Lung (tissue), 11 donors: ENCODE measurements at regions not wholly inside any gene's neighbourhood (a gene's known extent, or its start where the extent isn't known, plus 50 kb on each side); places are given as distances from the start of the nearest gene placed in this dataset.

ENCODE experiments used
- ATAC-seq: fragments of 200-7000 bp; cut with Tn5 transposase; one replicate; pipeline ENCODE4 v1.9.1; 2020; ENCODE audit warnings: moderate number of reproducible peaks; ENCODE audit not compliant: insufficient read depth, low FRiP score
- DNase-seq, 3 donors: peaks; one replicate each; pipeline ENCODE4 v3.0.0-alpha.2; 2013 to 2017
- H3K27ac ChIP-seq, 2 donors: one replicate each; pipeline ENCODE4 v1.5.1; 2013; ENCODE audit warnings: mild to moderate bottlenecking in 2 of 2, moderate library complexity in 2 of 2, control low read depth in 1 of 2, inconsistent platforms in 1 of 2, low read depth in 1 of 2, low read length in 1 of 2
- H3K27me3 ChIP-seq, 3 donors: one replicate each; pipeline ENCODE4 v1.5.1; 2013; ENCODE audit warnings: low read length in 2 of 3; ENCODE audit not compliant: control insufficient read depth in 3 of 3, insufficient read depth in 3 of 3
- H3K36me3 ChIP-seq, 4 donors: one replicate each; pipeline ENCODE4 v1.5.1; 2013; ENCODE audit warnings: low read length in 4 of 4, mild to moderate bottlenecking in 1 of 4, moderate library complexity in 1 of 4; ENCODE audit not compliant: control insufficient read depth in 4 of 4, insufficient read depth in 4 of 4
- H3K4me1 ChIP-seq, 5 donors: one replicate each; pipeline ENCODE4 v1.5.1; 2013; ENCODE audit warnings: low read length in 5 of 5, mild to moderate bottlenecking in 2 of 5, moderate library complexity in 1 of 5; ENCODE audit not compliant: control insufficient read depth in 5 of 5, insufficient read depth in 5 of 5
- H3K4me3 ChIP-seq: one replicate; pipeline ENCODE4 v1.5.1; 2013; ENCODE audit warnings: mild to moderate bottlenecking, control low read depth, moderate library complexity
- H3K9ac ChIP-seq, 2 donors: one replicate each; pipeline ENCODE4 v1.5.1; 2013; ENCODE audit warnings: low read length in 2 of 2, control low read depth in 1 of 2; ENCODE audit not compliant: insufficient read depth in 1 of 2
- H3K9me3 ChIP-seq, 4 donors: one replicate each; pipeline ENCODE4 v1.5.1; 2013; ENCODE audit warnings: low read length in 3 of 4, mild to moderate bottlenecking in 1 of 4, moderate library complexity in 1 of 4; ENCODE audit not compliant: control insufficient read depth in 4 of 4, insufficient read depth in 3 of 4
- CTCF ChIP-seq: IDR thresholded peaks from 2 replicates; pipeline ENCODE4 v1.5.1; 2012; ENCODE audit warnings: mild to moderate bottlenecking; ENCODE audit errors: control extremely low read depth, extremely low read depth
- WGBS, 2 donors: extraction: QIAGEN DNeasy Blood & Tissue Kit; methylation state at CpG; one replicate each; pipeline ENCODE4 v1.1.7; 2013; 5-methylcytosine and 5-hydroxymethylcytosine counted together
- donor health status: control.
- donor health status: control.
- donor health status: Bipolar disorder and iron deficiency.
- donor health status: healthy.
- donor health status: DM: yes; HTN: yes; CAD: no.

GRCh38 chr5:113897748-113898147 lies 384.3 kb downstream of the YTHDC2 start:
- Histone ChIP-seq H3K9ac (no peak overlapping the region), H3K27ac (no peak overlapping the region), H3K27me3 (no peaks in the 10 kb centered on the region), H3K9me3 (no peaks in the 10 kb centered on the region), H3K36me3 (no peaks in the 10 kb centered on the region), H3K4me3 (no peak overlapping the region), H3K4me1 (no peaks in the 10 kb centered on the region)
- no peak for DNase-seq
- WGBS, 2 donors, result 90 to 91% methylated on average over 5 of the region's 5 CpGs
- TF ChIP-seq CTCF, result no peak
- no peak for ATAC-seq

GRCh38 chr5:113900141-113900540 lies 386.6 kb downstream of the YTHDC2 start:
- Histone ChIP-seq H3K9ac (no peak overlapping the region), H3K4me3 (no peak overlapping the region), H3K4me1 (no peaks in the 10 kb centered on the region), H3K27me3 (no peaks in the 10 kb centered on the region), H3K36me3 (no peaks in the 10 kb centered on the region), H3K9me3 (no peaks in the 10 kb centered on the region), H3K27ac (no peak overlapping the region)
- ATAC-seq (no peak), DNase-seq (no peak)
- no peak for TF ChIP-seq CTCF

- no peaks in the 10 kb centered on the region for H3K27me3 ChIP-seq
- TF ChIP-seq CTCF, result no peak
- WGBS, 2 donors, result 78 to 86% methylated on average over 3 of the region's 3 CpGs
Measured at GRCh38 chr5:113900816-113901215, 387.3 kb downstream of the YTHDC2 start.

DNA sequence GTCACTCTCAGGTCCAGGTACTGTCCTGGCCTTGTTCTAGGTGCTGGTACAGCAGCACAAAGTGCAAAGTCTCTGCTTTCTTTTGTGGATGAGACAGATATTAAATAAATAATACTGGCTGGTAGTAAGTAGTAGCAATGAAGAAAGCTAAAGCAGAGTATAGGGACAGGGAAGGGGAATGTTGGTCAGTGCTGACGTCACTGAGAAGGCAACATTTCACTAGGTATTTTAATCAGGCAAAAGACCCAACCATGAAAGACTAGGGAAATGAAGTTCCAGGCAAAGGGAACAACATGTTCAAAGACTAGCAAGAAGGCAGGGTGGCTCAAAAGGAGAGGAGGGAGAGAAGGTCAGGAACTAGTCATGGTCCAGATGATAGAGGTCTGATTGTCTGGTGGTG lies 388.2 kb downstream of the YTHDC2 start:
- 71 to 84% methylated on average over 1 of the region's 1 CpG for WGBS, 2 donors
- no peak for ATAC-seq

More at GRCh38 chr5:113900816-113901215, 387.3 kb downstream of the YTHDC2 start:
- ATAC-seq (no peak), DNase-seq (no peak)
- H3K4me3 ChIP-seq, result no peak overlapping the region
- H3K4me1 ChIP-seq, result no peaks in the 10 kb centered on the region
- no peaks in the 10 kb centered on the region for H3K36me3 ChIP-seq
- no peak overlapping the region for H3K27ac ChIP-seq
- no peak overlapping the region for H3K9ac ChIP-seq
- H3K9me3 ChIP-seq, result no peaks in the 10 kb centered on the region

More for the DNA sequence above, 388.2 kb downstream of the YTHDC2 start:
- Histone ChIP-seq H3K4me1 (no peaks in the 10 kb centered on the region), H3K27me3 (no peaks in the 10 kb centered on the region), H3K36me3 (no peaks in the 10 kb centered on the region), H3K9ac (no peak overlapping the region), H3K4me3 (no peak overlapping the region), H3K27ac (no peak overlapping the region), H3K9me3 (no peaks in the 10 kb centered on the region)
- DNase-seq, result no peak
- TF ChIP-seq CTCF, result no peak
